Mesendoderm (in vitro differentiated cells): ENCODE measurements at regions not wholly inside any gene's neighbourhood (a gene's known extent, or its start where the extent isn't known, plus 50 kb on each side); places are given as distances from the start of the nearest gene placed in this dataset.

Source experiments
- DNase-seq: peaks from one replicate; pipeline ENCODE4 v3.0.0; 2013
- H2AK5ac ChIP-seq: 2 replicates; pipeline ENCODE4 v1.6.1; 2013; ENCODE audit warnings: low read length, inconsistent platforms
- H2BK120ac ChIP-seq: 2 replicates; pipeline ENCODE4 v1.6.1; 2013; ENCODE audit warnings: low read depth, mild to moderate bottlenecking, low read length, moderate library complexity, mixed read lengths
- H2BK15ac ChIP-seq: replicated peaks from 2 replicates; pipeline ENCODE4 v1.6.1; 2013; ENCODE audit warnings: low read depth, mild to moderate bottlenecking, moderate library complexity
- H2BK5ac ChIP-seq: 2 replicates; pipeline ENCODE4 v1.6.1; 2013; ENCODE audit warnings: low read length, inconsistent platforms
- H3K18ac ChIP-seq: 2 replicates; pipeline ENCODE4 v1.6.1; 2013; ENCODE audit warnings: mild to moderate bottlenecking, low read length, mixed read lengths
- H3K23ac ChIP-seq: one replicate; pipeline ENCODE4 v1.6.1; 2013; ENCODE audit warnings: low read length
- H3K27ac ChIP-seq: 2 replicates; pipeline ENCODE4 v1.5.1; 2013; ENCODE audit warnings: low read depth, mild to moderate bottlenecking, inconsistent platforms, low read length, moderate library complexity
- H3K27me3 ChIP-seq: 2 replicates; pipeline ENCODE4 v1.6.1; 2013; ENCODE audit warnings: low read length, control low read depth, mild to moderate bottlenecking, inconsistent platforms; ENCODE audit not compliant: insufficient read depth, poor library complexity
- H3K36me3 ChIP-seq: 2 replicates; pipeline ENCODE4 v1.6.1; 2013; ENCODE audit warnings: low read length, inconsistent platforms; ENCODE audit not compliant: control insufficient read depth, insufficient read depth
- H3K4ac ChIP-seq: one replicate; pipeline ENCODE4 v1.6.1; 2013; ENCODE audit warnings: low read depth, mild to moderate bottlenecking, low read length, moderate library complexity
- H3K4me1 ChIP-seq: 2 replicates; pipeline ENCODE4 v1.6.1; 2013; ENCODE audit warnings: low read depth, low read length, inconsistent platforms; ENCODE audit not compliant: control insufficient read depth
- H3K4me2 ChIP-seq: 2 replicates; pipeline ENCODE4 v1.6.1; 2013; ENCODE audit warnings: low read length
- H3K4me3 ChIP-seq: 2 replicates; pipeline ENCODE4 v1.5.1; 2013; ENCODE audit warnings: mild to moderate bottlenecking, low read length
- H3K56ac ChIP-seq: one replicate; pipeline ENCODE4 v1.6.1; 2013; ENCODE audit warnings: low read length
- H3K79me1 ChIP-seq: 2 replicates; pipeline ENCODE4 v1.6.1; 2013; ENCODE audit warnings: low read length, inconsistent platforms
- H3K79me2 ChIP-seq: 2 replicates; pipeline ENCODE4 v1.6.1; 2013; ENCODE audit warnings: mild to moderate bottlenecking, low read length; ENCODE audit not compliant: control insufficient read depth, insufficient read depth
- H3K9ac ChIP-seq: 2 replicates; pipeline ENCODE4 v1.6.1; 2013; ENCODE audit warnings: low read length, inconsistent platforms
- H4K5ac ChIP-seq: one replicate; pipeline ENCODE4 v1.6.1; 2013; ENCODE audit warnings: low read length
- H4K8ac ChIP-seq: one replicate; pipeline ENCODE4 v1.6.1; 2013; ENCODE audit warnings: low read depth, mild to moderate bottlenecking, control low read depth, low read length, moderate library complexity
- WGBS: extraction: QIAGEN DNeasy Blood & Tissue Kit; methylation state at CpG from one replicate; pipeline ENCODE4 v1.1.7; 2013; ENCODE audit warnings: low lambda C conversion rate, missing lambda C conversion rate; ENCODE audit not compliant: insufficient coverage; ENCODE audit errors: extremely low coverage; 5-methylcytosine and 5-hydroxymethylcytosine counted together

- no peak overlapping the region for H2BK5ac ChIP-seq
Measured at GRCh38 chr1:30009720-30010119, 713.7 kb downstream of the MATN1 start.

GRCh38 chr1:30008998-30009657 lies 714.3 kb downstream of the MATN1 start:
- no peak overlapping the region for H3K18ac ChIP-seq
- H3K4me1 ChIP-seq: no peaks in the 10 kb centered on the region
- no peaks in the 10 kb centered on the region for H3K79me1 ChIP-seq
- no peak overlapping the region for H3K4me2 ChIP-seq
- H3K79me2 ChIP-seq: no peaks in the 10 kb centered on the region
- no peak overlapping the region for H2AK5ac ChIP-seq
- no peaks in the 10 kb centered on the region for H3K27me3 ChIP-seq
- peak overlapping the region; percentile 7 for H3K56ac ChIP-seq
- no CpG with 5 or more reads among the region's 12 CpGs for WGBS
- H3K4ac ChIP-seq: no peak overlapping the region
- no peak overlapping the region for H2BK15ac ChIP-seq
- H3K4me3 ChIP-seq: no peak overlapping the region
- H2BK120ac ChIP-seq: no peak overlapping the region
- DNase-seq: peak; percentile 71
- H3K27ac ChIP-seq: no peak overlapping the region
- H3K23ac ChIP-seq: no peak overlapping the region
- H3K36me3 ChIP-seq: no peaks in the 10 kb centered on the region
- no peak overlapping the region for H4K8ac ChIP-seq
- no peak overlapping the region for H3K9ac ChIP-seq
- no peak overlapping the region for H4K5ac ChIP-seq
- H2BK5ac ChIP-seq: no peak overlapping the region

More at GRCh38 chr1:30009720-30010119, 713.7 kb downstream of the MATN1 start:
- Histone ChIP-seq H2BK120ac (no peak overlapping the region), H3K36me3 (no peaks in the 10 kb centered on the region), H3K9ac (no peak overlapping the region), H3K27me3 (no peaks in the 10 kb centered on the region), H2AK5ac (no peak overlapping the region), H3K4me2 (no peak overlapping the region), H4K5ac (no peak overlapping the region), H3K79me2 (no peaks in the 10 kb centered on the region), H3K23ac (no peak overlapping the region), H3K79me1 (no peaks in the 10 kb centered on the region), H2BK15ac (no peak overlapping the region), H3K18ac (no peak overlapping the region), H3K4ac (no peak overlapping the region), H3K4me3 (no peak overlapping the region), H3K4me1 (no peaks in the 10 kb centered on the region), H3K27ac (no peak overlapping the region), H3K56ac (peak overlapping the region; percentile 7), H4K8ac (no peak overlapping the region)
- WGBS: no CpG with 5 or more reads among the region's 2 CpGs
- no peak for DNase-seq

GRCh38 chr1:30008372-30008997 lies 714.9 kb downstream of the MATN1 start:
- DNase-seq: no peak
- no peak overlapping the region for H3K27ac ChIP-seq
- H3K4ac ChIP-seq: no peak overlapping the region
- H2BK5ac ChIP-seq: no peak overlapping the region
- no peaks in the 10 kb centered on the region for H3K36me3 ChIP-seq
- no peaks in the 10 kb centered on the region for H3K79me1 ChIP-seq
- H2AK5ac ChIP-seq: no peak overlapping the region
- no peak overlapping the region for H3K18ac ChIP-seq
- no peaks in the 10 kb centered on the region for H3K4me1 ChIP-seq
- H4K8ac ChIP-seq: no peak overlapping the region
- H4K5ac ChIP-seq: no peak overlapping the region
- peak overlapping the region; percentile 25 for H3K56ac ChIP-seq
- no peak overlapping the region for H3K23ac ChIP-seq
- no peak overlapping the region for H3K4me3 ChIP-seq
- H3K27me3 ChIP-seq: no peaks in the 10 kb centered on the region
- no CpG with 5 or more reads among the region's 6 CpGs for WGBS
- no peak overlapping the region for H2BK15ac ChIP-seq
- H3K4me2 ChIP-seq: no peak overlapping the region
- H2BK120ac ChIP-seq: no peak overlapping the region
- no peak overlapping the region for H3K9ac ChIP-seq
- no peaks in the 10 kb centered on the region for H3K79me2 ChIP-seq

GRCh38 chr1:30005972-30006619 lies 717.3 kb downstream of the MATN1 start:
- Histone ChIP-seq H2BK5ac (no peak overlapping the region), H4K5ac (no peak overlapping the region), H3K79me2 (no peaks in the 10 kb centered on the region), H2BK15ac (no peak overlapping the region), H3K9ac (no peak overlapping the region), H3K4me1 (no peaks in the 10 kb centered on the region), H3K56ac (peak overlapping the region; percentile 73), H3K18ac (no peak overlapping the region), H3K4me3 (no peak overlapping the region), H3K27ac (no peak overlapping the region), H3K79me1 (no peaks in the 10 kb centered on the region), H3K4me2 (no peak overlapping the region), H2BK120ac (no peak overlapping the region), H3K27me3 (no peaks in the 10 kb centered on the region), H4K8ac (no peak overlapping the region), H3K23ac (no peak overlapping the region), H3K4ac (no peak overlapping the region), H3K36me3 (no peaks in the 10 kb centered on the region), H2AK5ac (no peak overlapping the region)
- peak; percentile 90 for DNase-seq
- no CpG with 5 or more reads among the region's 5 CpGs for WGBS

- Histone ChIP-seq H3K9ac (no peak overlapping the region), H3K18ac (no peak overlapping the region)
Measured at GRCh38 chr1:30001732-30002039, 721.7 kb downstream of the MATN1 start.

More at GRCh38 chr1:30001732-30002039, 721.7 kb downstream of the MATN1 start:
- no peak overlapping the region for H3K27ac ChIP-seq
- no peaks in the 10 kb centered on the region for H3K27me3 ChIP-seq
- no peak overlapping the region for H3K4me2 ChIP-seq
- no peaks in the 10 kb centered on the region for H3K4me1 ChIP-seq
- H3K4me3 ChIP-seq: no peak overlapping the region
- H2BK120ac ChIP-seq: no peak overlapping the region
- no peak overlapping the region for H4K5ac ChIP-seq
- H3K79me2 ChIP-seq: no peaks in the 10 kb centered on the region
- H3K23ac ChIP-seq: no peak overlapping the region
- H3K4ac ChIP-seq: no peak overlapping the region
- H2AK5ac ChIP-seq: no peak overlapping the region
- no peak overlapping the region for H4K8ac ChIP-seq
- H2BK15ac ChIP-seq: no peak overlapping the region
- peak overlapping the region; percentile 42 for H3K56ac ChIP-seq
- no peak overlapping the region for H2BK5ac ChIP-seq
- no peaks in the 10 kb centered on the region for H3K36me3 ChIP-seq
- no peaks in the 10 kb centered on the region for H3K79me1 ChIP-seq
- WGBS: no CpG with 5 or more reads among the region's 5 CpGs
- DNase-seq: no peak
